ENCODE measurements at regions not wholly inside any gene's neighbourhood (a gene's known extent, or its start where the extent isn't known, plus 50 kb on each side); places are given as distances from the start of the nearest gene placed in this dataset.

DNA sequence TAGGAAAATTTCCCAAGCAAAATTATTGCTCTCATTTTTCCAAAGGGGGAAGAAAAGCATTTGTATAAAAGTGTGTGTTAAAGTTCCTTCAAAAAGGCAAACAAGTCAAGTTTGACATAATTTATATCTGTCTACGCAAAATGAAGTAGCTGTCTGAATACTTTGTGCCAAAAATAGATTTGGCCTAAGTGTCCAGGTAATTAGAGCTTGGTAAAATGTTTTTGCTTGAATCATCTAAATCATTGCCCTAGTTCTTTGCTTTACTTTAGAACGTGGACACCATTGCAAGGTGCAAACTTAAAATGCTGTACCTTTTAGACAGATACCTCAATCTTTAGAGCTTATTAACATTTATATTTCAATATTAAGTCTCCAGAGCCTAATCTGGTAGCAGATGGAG lies 97.6 kb upstream of the MAPRE2 start:
- TF ChIP-seq CTCF (IDR thresholded peaks at IDR 0.05 in 4 of 5, conservative IDR thresholded peaks at IDR 0.05 in 1 of 5) (no peak), POLR2A (IDR thresholded peaks at IDR 0.05) (no peak)
